Activated T-helper 2 cell treated with anti-CD3 and anti-CD28 coated beads, Interferon-gamma antibody, Interleukin-2, Interleukin-4, amounts not matched to agents 10 μg/mL and 5 μg/mL and 100 μg/mL, durations not matched to agents 14 hours and 24 hours and 36 hours (primary cell): ENCODE measurements at regions not wholly inside any gene's neighbourhood (a gene's known extent, or its start where the extent isn't known, plus 50 kb on each side); places are given as distances from the start of the nearest gene placed in this dataset.

Experiments used
- DNase-seq: peaks from one replicate; pipeline ENCODE4 v3.0.0; 2021; ENCODE audit warnings: low spot score
- H3K27ac Mint-ChIP-seq: one replicate; pipeline ENCODE4 v1.8.0; 2021; ENCODE audit warnings: mixed read lengths
- H3K27me3 Mint-ChIP-seq: one replicate; pipeline ENCODE4 v1.8.0; 2021; ENCODE audit warnings: low read depth, mixed read lengths
- H3K36me3 Mint-ChIP-seq: one replicate; pipeline ENCODE4 v1.8.0; 2021; ENCODE audit warnings: low read depth, mixed read lengths
- H3K4me1 Mint-ChIP-seq: one replicate; pipeline ENCODE4 v1.8.0; 2021; ENCODE audit warnings: low read depth, mixed read lengths
- H3K4me3 Mint-ChIP-seq: one replicate; pipeline ENCODE4 v1.8.0; 2021; ENCODE audit warnings: low read depth, mild to moderate bottlenecking, moderate library complexity, mixed read lengths
- H3K9me3 Mint-ChIP-seq: one replicate; pipeline ENCODE4 v1.8.0; 2021; ENCODE audit warnings: mixed read lengths
- intact Hi-C: fragments of 100-400 bp; cut with micrococcal nuclease; formaldehyde crosslinking; loops from one replicate; pipeline ENCODE4 v1.15.1; 2023

GRCh38 chr13:91111476-91112200 lies 235.8 kb upstream of the MIR17HG start:
- Mint-ChIP-seq H3K27ac (no peak overlapping the region), H3K4me3 (no peak overlapping the region), H3K4me1 (no peaks in the 10 kb centered on the region), H3K9me3 (no peaks in the 10 kb centered on the region), H3K27me3 (no peaks in the 10 kb centered on the region), H3K36me3 (no peaks in the 10 kb centered on the region)
- DNase-seq, result no peak
- intact Hi-C loops, result no loop called here

GRCh38 chr13:91112201-91112923 lies 235.1 kb upstream of the MIR17HG start:
- Mint-ChIP-seq H3K36me3 (no peaks in the 10 kb centered on the region), H3K27ac (no peak overlapping the region), H3K27me3 (no peaks in the 10 kb centered on the region), H3K9me3 (no peaks in the 10 kb centered on the region), H3K4me3 (no peak overlapping the region), H3K4me1 (no peaks in the 10 kb centered on the region)
- intact Hi-C loops, result no loop called here
- no peak for DNase-seq

GRCh38 chr13:91112924-91113277 lies 234.6 kb upstream of the MIR17HG start:
- no peak overlapping the region for H3K4me3 Mint-ChIP-seq

GRCh38 chr13:91115776-91116175 lies 231.7 kb upstream of the MIR17HG start:
- no peak overlapping the region for H3K27ac Mint-ChIP-seq
- H3K4me3 Mint-ChIP-seq, result no peak overlapping the region
- intact Hi-C loops, result no loop called here
- DNase-seq, result no peak
- H3K9me3 Mint-ChIP-seq, result no peaks in the 10 kb centered on the region
- H3K36me3 Mint-ChIP-seq, result no peaks in the 10 kb centered on the region
- no peaks in the 10 kb centered on the region for H3K4me1 Mint-ChIP-seq
- no peaks in the 10 kb centered on the region for H3K27me3 Mint-ChIP-seq

More at GRCh38 chr13:91112924-91113277, 234.6 kb upstream of the MIR17HG start:
- no peaks in the 10 kb centered on the region for H3K27me3 Mint-ChIP-seq
- no peaks in the 10 kb centered on the region for H3K9me3 Mint-ChIP-seq
- H3K36me3 Mint-ChIP-seq, result no peaks in the 10 kb centered on the region
- no peaks in the 10 kb centered on the region for H3K4me1 Mint-ChIP-seq
- no peak overlapping the region for H3K27ac Mint-ChIP-seq
- intact Hi-C loops, result no loop called here
- no peak for DNase-seq

- no peaks in the 10 kb centered on the region for H3K27me3 Mint-ChIP-seq
- no peaks in the 10 kb centered on the region for H3K4me1 Mint-ChIP-seq
- H3K4me3 Mint-ChIP-seq, result no peak overlapping the region
- DNase-seq, result no peak
- H3K9me3 Mint-ChIP-seq, result no peaks in the 10 kb centered on the region
- intact Hi-C loops, result no loop called here
- no peak overlapping the region for H3K27ac Mint-ChIP-seq
- no peaks in the 10 kb centered on the region for H3K36me3 Mint-ChIP-seq
These were observed 230.1 kb upstream of the MIR17HG start for GRCh38 chr13:91117351-91117750.

GRCh38 chr13:91119643-91120042 lies 227.8 kb upstream of the MIR17HG start:
- no peak overlapping the region for H3K27ac Mint-ChIP-seq
- H3K27me3 Mint-ChIP-seq, result no peaks in the 10 kb centered on the region
- intact Hi-C loops, result no loop called here
- no peaks in the 10 kb centered on the region for H3K36me3 Mint-ChIP-seq
- no peaks in the 10 kb centered on the region for H3K9me3 Mint-ChIP-seq
- H3K4me1 Mint-ChIP-seq, result peaks cover 2% of the 10 kb centered on the region
- no peak overlapping the region for H3K4me3 Mint-ChIP-seq
- DNase-seq, result no peak

GRCh38 chr13:91122766-91123165 lies 224.7 kb upstream of the MIR17HG start:
- Mint-ChIP-seq H3K27ac (no peak overlapping the region), H3K4me1 (peaks cover 3% of the 10 kb centered on the region), H3K4me3 (no peak overlapping the region), H3K27me3 (no peaks in the 10 kb centered on the region), H3K36me3 (no peaks in the 10 kb centered on the region), H3K9me3 (no peaks in the 10 kb centered on the region)
- intact Hi-C loops, result no loop called here
- no peak for DNase-seq

- Mint-ChIP-seq H3K4me3 (no peak overlapping the region), H3K27me3 (no peaks in the 10 kb centered on the region), H3K4me1 (peaks cover 3% of the 10 kb centered on the region), H3K36me3 (no peaks in the 10 kb centered on the region), H3K9me3 (no peaks in the 10 kb centered on the region), H3K27ac (no peak overlapping the region)
- DNase-seq, result no peak
- intact Hi-C loops, result no loop called here
These were observed 223.9 kb upstream of the MIR17HG start for GRCh38 chr13:91123456-91124127.

- Mint-ChIP-seq H3K4me3 (no peak overlapping the region), H3K9me3 (no peaks in the 10 kb centered on the region), H3K27ac (no peak overlapping the region), H3K36me3 (no peaks in the 10 kb centered on the region), H3K27me3 (no peaks in the 10 kb centered on the region), H3K4me1 (peaks cover 3% of the 10 kb centered on the region)
- DNase-seq, result no peak
- intact Hi-C loops, result no loop called here
These were observed 220.7 kb upstream of the MIR17HG start for GRCh38 chr13:91126806-91127205.

- Mint-ChIP-seq H3K4me1 (peaks cover 3% of the 10 kb centered on the region), H3K36me3 (no peaks in the 10 kb centered on the region), H3K27ac (no peak overlapping the region), H3K4me3 (no peak overlapping the region), H3K9me3 (no peaks in the 10 kb centered on the region), H3K27me3 (no peaks in the 10 kb centered on the region)
- intact Hi-C loops, result no loop called here
- no peak for DNase-seq
These were observed 219.5 kb upstream of the MIR17HG start for GRCh38 chr13:91127995-91128394.

GRCh38 chr13:91132381-91132780 lies 215.1 kb upstream of the MIR17HG start:
- Mint-ChIP-seq H3K36me3 (no peaks in the 10 kb centered on the region), H3K27me3 (no peaks in the 10 kb centered on the region), H3K9me3 (no peaks in the 10 kb centered on the region), H3K27ac (no peak overlapping the region), H3K4me3 (no peak overlapping the region), H3K4me1 (peaks cover 2% of the 10 kb centered on the region)
- DNase-seq, result no peak
- intact Hi-C loops, result loop anchor here (5.0 kb wide), 1 partner anchor 115 kb away; no protein-coding TSS in a partner anchor

- H3K4me3 Mint-ChIP-seq, result no peak overlapping the region
- intact Hi-C loops, result loop anchor here (5.0 kb wide), 1 partner anchor 115 kb away; no protein-coding TSS in a partner anchor
- no peaks in the 10 kb centered on the region for H3K27me3 Mint-ChIP-seq
- no peak for DNase-seq
- no peaks in the 10 kb centered on the region for H3K36me3 Mint-ChIP-seq
- no peak overlapping the region for H3K27ac Mint-ChIP-seq
- H3K9me3 Mint-ChIP-seq, result no peaks in the 10 kb centered on the region
- no peaks in the 10 kb centered on the region for H3K4me1 Mint-ChIP-seq
These were observed 214.7 kb upstream of the MIR17HG start for GRCh38 chr13:91132786-91133185.
